IMR-90 (cell line): ENCODE measurements at regions not wholly inside any gene's neighbourhood (a gene's known extent, or its start where the extent isn't known, plus 50 kb on each side); places are given as distances from the start of the nearest gene placed in this dataset.

Experiments used
- ATAC-seq: fragments of 200-7000 bp; cut with Tn5 transposase; 2 replicates; pipeline ENCODE4 v1.9.1; 2020; ENCODE audit warnings: low read depth, mild to moderate bottlenecking, moderate library complexity
- BruUV-seq: library from RNA; stranded (reverse); fragments of 400-500 nt; replicated peaks from 2 replicates; lab custom pipeline; 2021; lab: Mats Ljungman, UMichigan
- CTCF ChIA-PET: fragments of 300-600 bp; formaldehyde crosslinking; extraction: SDS; loops from one replicate; lab custom pipeline; 2021; ENCODE audit warnings: antibody characterized with exemption; lab: Yijun Ruan, JAX
- POLR2A ChIA-PET: fragments of 300-600 bp; sonication (Branson Sonifier 250); formaldehyde crosslinking; loops from one replicate; lab custom pipeline; 2022; ENCODE audit warnings: antibody characterized with exemption; ENCODE audit not compliant: unreplicated experiment; lab: Charles Lee
- DNase-seq: peaks from one replicate; pipeline ENCODE4 v3.0.0; 2013
- H2AFZ ChIP-seq: replicated peaks from 2 replicates; pipeline ENCODE3; 2013; ENCODE audit warnings: low read length, mild to moderate bottlenecking; ENCODE audit not compliant: poor library complexity
- H2AK5ac ChIP-seq: 2 replicates; pipeline ENCODE4 v1.6.1; 2013; ENCODE audit warnings: low read depth, low read length, inconsistent platforms
- H2AK9ac ChIP-seq: replicated peaks from 2 replicates; pipeline ENCODE3; 2013; ENCODE audit warnings: mild to moderate bottlenecking, low read depth, low read length, moderate library complexity; ENCODE audit not compliant: poor library complexity
- H2BK120ac ChIP-seq: 2 replicates; pipeline ENCODE4 v1.6.1; 2013; ENCODE audit warnings: low read depth, low read length, inconsistent platforms
- H2BK15ac ChIP-seq: 3 replicates; pipeline ENCODE4 v1.6.1; 2013; ENCODE audit warnings: low read depth, low read length, inconsistent platforms
- H2BK20ac ChIP-seq: 2 replicates; pipeline ENCODE4 v1.6.1; 2013; ENCODE audit warnings: low read depth, mild to moderate bottlenecking, inconsistent platforms, low read length, moderate library complexity
- H2BK5ac ChIP-seq: 2 replicates; pipeline ENCODE4 v1.6.1; 2013; ENCODE audit warnings: mild to moderate bottlenecking, low read depth, low read length, inconsistent platforms; ENCODE audit not compliant: poor library complexity, severe bottlenecking
- H3K14ac ChIP-seq: replicated peaks from 2 replicates; pipeline ENCODE4 v1.6.1; 2013; ENCODE audit warnings: low read depth, low read length, inconsistent platforms
- H3K18ac ChIP-seq: 2 replicates; pipeline ENCODE4 v1.6.1; 2013; ENCODE audit warnings: low read depth, low read length, control low read depth
- H3K23ac ChIP-seq: 2 replicates; pipeline ENCODE4 v1.6.1; 2013; ENCODE audit warnings: low read depth, low read length, inconsistent platforms
- H3K27ac ChIP-seq: 2 replicates; pipeline ENCODE4 v1.5.1; 2013; ENCODE audit warnings: mild to moderate bottlenecking, control low read depth, low read length; ENCODE audit not compliant: insufficient read depth
- H3K27me3 ChIP-seq: 2 replicates; pipeline ENCODE4 v1.6.1; 2013; ENCODE audit warnings: low read length; ENCODE audit not compliant: control insufficient read depth, insufficient read depth
- H3K36me3 ChIP-seq: 2 replicates; pipeline ENCODE4 v1.6.1; 2013; ENCODE audit warnings: low read length, mixed read lengths; ENCODE audit not compliant: control insufficient read depth, insufficient read depth
- H3K4ac ChIP-seq: 2 replicates; pipeline ENCODE4 v1.6.1; 2013; ENCODE audit warnings: low read depth, low read length, inconsistent platforms
- H3K4me1 ChIP-seq: 2 replicates; pipeline ENCODE4 v1.6.1; 2013; ENCODE audit warnings: low read length, mixed read lengths; ENCODE audit not compliant: control insufficient read depth, insufficient read depth
- H3K4me2 ChIP-seq: 2 replicates; pipeline ENCODE4 v1.6.1; 2013; ENCODE audit warnings: low read depth, mild to moderate bottlenecking, control low read depth, low read length, moderate library complexity
- H3K4me3 ChIP-seq: 2 replicates; pipeline ENCODE4 v1.5.1; 2013; ENCODE audit warnings: low read depth, mild to moderate bottlenecking, control low read depth, low read length, moderate library complexity; ENCODE audit not compliant: insufficient read depth
- H3K56ac ChIP-seq: 2 replicates; pipeline ENCODE4 v1.6.1; 2013; ENCODE audit warnings: low read length, inconsistent platforms; ENCODE audit not compliant: insufficient read depth; ENCODE audit errors: extremely low read depth
- H3K79me1 ChIP-seq, 2 experiments: 2 replicates each; pipeline ENCODE4 v1.6.1; 2013; ENCODE audit warnings: low read length in 2 of 2, inconsistent platforms in 1 of 2, low read depth in 1 of 2
- H3K9ac ChIP-seq: 2 replicates; pipeline ENCODE4 v1.6.1; 2013; ENCODE audit warnings: low read depth, low read length, control low read depth
- H3K9me1 ChIP-seq: 2 replicates; pipeline ENCODE4 v1.6.1; 2013; ENCODE audit warnings: low read length, inconsistent platforms; ENCODE audit not compliant: insufficient read depth
- H3K9me3 ChIP-seq: 2 replicates; pipeline ENCODE4 v1.6.1; 2013; ENCODE audit warnings: low read length; ENCODE audit not compliant: control insufficient read depth, insufficient read depth
- H4K20me1 ChIP-seq: 2 replicates; pipeline ENCODE4 v1.6.1; 2013; ENCODE audit warnings: low read length, inconsistent platforms; ENCODE audit not compliant: insufficient read depth
- H4K5ac ChIP-seq: 2 replicates; pipeline ENCODE4 v1.6.1; 2013; ENCODE audit warnings: mild to moderate bottlenecking, low read depth, low read length, control low read depth
- H4K8ac ChIP-seq, 2 experiments: 2 replicates each; pipeline ENCODE4 v1.6.1; 2013; ENCODE audit warnings: low read depth in 2 of 2, low read length in 2 of 2, control low read depth in 1 of 2, inconsistent platforms in 1 of 2
- H4K91ac ChIP-seq: 2 replicates; pipeline ENCODE4 v1.6.1; 2013; ENCODE audit warnings: low read depth, low read length, inconsistent platforms; ENCODE audit not compliant: insufficient read depth
- CHD1 ChIP-seq: IDR thresholded peaks from 2 replicates; pipeline ENCODE4 v1.6.1; 2012; ENCODE audit warnings: low read depth, low read length, improper control_type of control experiment
- FOS ChIP-seq: fragments of 150-350 bp; IDR thresholded peaks from 2 replicates; pipeline ENCODE4 v1.6.1; 2016; ENCODE audit warnings: low read depth, low read length
- MAFK ChIP-seq: IDR thresholded peaks from 2 replicates; pipeline ENCODE4 v1.6.1; 2012; ENCODE audit warnings: low read depth, low read length, improper control_type of control experiment
- MAZ ChIP-seq: IDR thresholded peaks from 2 replicates; pipeline ENCODE4 v1.6.1; 2012; ENCODE audit warnings: low read depth, mild to moderate bottlenecking, low read length, improper control_type of control experiment, moderate library complexity, borderline replicate concordance
- NFE2L2 ChIP-seq: fragments of 150-350 bp; IDR thresholded peaks from 2 replicates; pipeline ENCODE4 v1.6.1; 2016; ENCODE audit warnings: low read depth, mild to moderate bottlenecking, low read length
- POLR2A ChIP-seq: IDR thresholded peaks from 2 replicates; pipeline ENCODE4 v1.6.1; 2012; ENCODE audit warnings: mild to moderate bottlenecking, low read depth, low read length
- RAD21 ChIP-seq: IDR thresholded peaks from 2 replicates; pipeline ENCODE4 v1.6.1; 2012; ENCODE audit warnings: low read length, improper control_type of control experiment
- RFX5 ChIP-seq: IDR thresholded peaks from 2 replicates; pipeline ENCODE4 v1.8.0; 2012; ENCODE audit warnings: low read depth, mild to moderate bottlenecking, low read length, moderate library complexity
- SMC3 ChIP-seq: fragments of 150-350 bp; IDR thresholded peaks from 2 replicates; pipeline ENCODE4 v1.6.1; 2016; ENCODE audit warnings: low read depth, mild to moderate bottlenecking, antibody characterized with exemption, low read length, moderate library complexity
- WGBS, 2 experiments: methylation state at CpG; one replicate each; pipeline versions ENCODE4 v1.1.5 to v1.1.7; 2013; ENCODE audit warnings: missing lambda C conversion rate in 2 of 2; ENCODE audit not compliant: insufficient read length in 1 of 2; ENCODE audit errors: extremely low coverage in 2 of 2; 5-methylcytosine and 5-hydroxymethylcytosine counted together
- dilution Hi-C: fragments of 300-500 bp; cut with HindIII; formaldehyde crosslinking; loops from one replicate; pipeline ENCODE4 v1.14.3; 2018; ENCODE audit warnings: low sequenced_read_pairs; ENCODE audit not compliant: unreplicated experiment
- in situ Hi-C: fragments of 300-500 bp; cut with MboI; formaldehyde crosslinking; loops from 3 replicates; pipeline ENCODE4 v1.14.3; 2019; ENCODE audit warnings: low sequenced_read_pairs, inconsistent platforms, mixed read lengths
- intact Hi-C: fragments of 100-400 bp; cut with micrococcal nuclease; formaldehyde crosslinking; loops from 2 replicates; pipeline ENCODE4 v1.10.0; 2022
- TF ChIP-seq, protein P1 (sequence below): conservative IDR thresholded peaks from 2 replicates; pipeline ENCODE4 v1.5.1; 2012; ENCODE audit warnings: mild to moderate bottlenecking, low read depth, low read length, improper control_type of control experiment
- TF ChIP-seq, protein P2 (sequence below): fragments of 150-350 bp; IDR thresholded peaks from 2 replicates; pipeline ENCODE4 v1.6.1; 2017; ENCODE audit warnings: mild to moderate bottlenecking, antibody characterized with exemption, low read length, low read depth

DNA sequence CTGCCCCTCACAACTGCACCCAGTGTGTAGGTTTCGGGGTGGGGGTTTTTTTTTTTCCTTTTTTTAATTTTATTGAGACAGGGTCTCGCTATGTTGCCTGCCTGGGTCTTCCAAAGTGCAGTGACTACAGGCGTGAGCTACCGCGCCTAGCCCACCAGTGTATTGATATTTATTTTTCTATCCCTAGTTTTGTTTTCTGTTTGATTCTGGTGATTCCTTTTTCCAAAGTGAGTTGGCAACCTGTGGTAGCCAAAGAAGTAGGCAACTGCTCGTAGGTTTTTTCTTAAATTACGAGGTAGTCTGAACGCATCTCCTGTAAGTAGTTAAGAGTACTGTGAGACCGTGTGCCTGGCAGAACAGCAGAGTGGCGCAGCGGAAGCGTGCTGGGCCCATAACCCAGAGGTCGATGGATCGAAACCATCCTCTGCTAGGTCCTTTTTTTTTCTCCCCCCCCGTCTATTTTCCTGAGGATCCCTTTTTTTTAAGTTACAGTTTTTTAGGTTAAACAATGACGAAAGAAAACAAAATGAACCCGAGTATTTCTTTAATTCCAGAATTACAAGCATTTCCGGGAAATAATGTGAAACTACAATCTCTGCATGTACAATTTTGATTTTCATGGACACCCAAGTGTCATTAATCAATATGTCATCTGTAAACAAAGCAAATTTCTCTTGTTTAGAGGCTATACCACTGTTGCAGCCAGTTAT is 78.7 kb upstream of the BTN3A2 start:
- H3K4ac ChIP-seq, result peak overlapping the region; percentile 70; the same call in 1 of the 2 replicates
- peaks cover 6 to 15% of the 10 kb centered on the region in 2 experiments for H3K79me1 ChIP-seq
- dilution Hi-C loops, result no loop called here
- peak overlapping the region; percentile 83 for H3K23ac ChIP-seq
- peak overlapping the region; percentile 76 for H3K9ac ChIP-seq
- H3K9me3 ChIP-seq, result no peaks in the 10 kb centered on the region
- H2BK120ac ChIP-seq, result peak overlapping the region; percentile 82; the same call in 1 of the 2 replicates
- H4K20me1 ChIP-seq, result no peaks in the 10 kb centered on the region
- H2AK5ac ChIP-seq, result no peak overlapping the region
- BruUV-seq, result no TSS peak
- H3K9me1 ChIP-seq, result no peaks in the 10 kb centered on the region; the same call in 1 of the 2 replicates
- H3K14ac ChIP-seq, result peak overlapping the region; percentile 70
- intact Hi-C loops, result no loop called here
- H3K4me3 ChIP-seq, result peak overlapping the region; percentile 59
- H3K27me3 ChIP-seq, result no peaks in the 10 kb centered on the region
- ChIA-PET POLR2A (interaction anchor here (0.6 kb wide), 2 partner anchors 31 to 35 kb away, joined by 3 to 6 read pairs; no protein-coding TSS in a partner anchor), CTCF (interaction anchor here (0.6 kb wide), 1 partner anchor 1580 kb away, joined by 9 read pairs; no protein-coding TSS in a partner anchor)
- no peak overlapping the region for H2BK15ac ChIP-seq
- H2AK9ac ChIP-seq, result no peak overlapping the region
- WGBS, 2 experiments, result no CpG with 5 or more reads among the region's 18 CpGs
- H3K18ac ChIP-seq, result no peak overlapping the region
- H2BK20ac ChIP-seq, result no peak overlapping the region
- in situ Hi-C loops, result loop anchor here (25.0 kb wide), 1 partner anchor 851 kb away; a partner anchor contains a TSS
- ATAC-seq (peak; percentile 18; the same call in 1 of the 2 replicates), DNase-seq (peak; percentile 68)
- peak overlapping the region; percentile 75 for H3K27ac ChIP-seq
- H3K36me3 ChIP-seq, result no peaks in the 10 kb centered on the region
- H2AFZ ChIP-seq, result peak overlapping the region; percentile 15
- H2BK5ac ChIP-seq, result peak overlapping the region; percentile 77
- TF ChIP-seq CHD1, result no peak
- TF ChIP-seq MAFK, result no peak
- TF ChIP-seq FOS, result peak; percentile 89
- no peak; the same call in 1 of the 2 replicates for TF ChIP-seq MAZ
- TF ChIP-seq POLR2A, result no peak
- TF ChIP-seq NFE2L2, result no peak
- no peak for TF ChIP-seq RAD21
- TF ChIP-seq SMC3, result 0 out of 2 replicates have a peak, but pooled peaks have one; percentile 6
- TF ChIP-seq, protein P1, sequence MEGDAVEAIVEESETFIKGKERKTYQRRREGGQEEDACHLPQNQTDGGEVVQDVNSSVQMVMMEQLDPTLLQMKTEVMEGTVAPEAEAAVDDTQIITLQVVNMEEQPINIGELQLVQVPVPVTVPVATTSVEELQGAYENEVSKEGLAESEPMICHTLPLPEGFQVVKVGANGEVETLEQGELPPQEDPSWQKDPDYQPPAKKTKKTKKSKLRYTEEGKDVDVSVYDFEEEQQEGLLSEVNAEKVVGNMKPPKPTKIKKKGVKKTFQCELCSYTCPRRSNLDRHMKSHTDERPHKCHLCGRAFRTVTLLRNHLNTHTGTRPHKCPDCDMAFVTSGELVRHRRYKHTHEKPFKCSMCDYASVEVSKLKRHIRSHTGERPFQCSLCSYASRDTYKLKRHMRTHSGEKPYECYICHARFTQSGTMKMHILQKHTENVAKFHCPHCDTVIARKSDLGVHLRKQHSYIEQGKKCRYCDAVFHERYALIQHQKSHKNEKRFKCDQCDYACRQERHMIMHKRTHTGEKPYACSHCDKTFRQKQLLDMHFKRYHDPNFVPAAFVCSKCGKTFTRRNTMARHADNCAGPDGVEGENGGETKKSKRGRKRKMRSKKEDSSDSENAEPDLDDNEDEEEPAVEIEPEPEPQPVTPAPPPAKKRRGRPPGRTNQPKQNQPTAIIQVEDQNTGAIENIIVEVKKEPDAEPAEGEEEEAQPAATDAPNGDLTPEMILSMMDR, result no peak
- TF ChIP-seq, protein P2, sequence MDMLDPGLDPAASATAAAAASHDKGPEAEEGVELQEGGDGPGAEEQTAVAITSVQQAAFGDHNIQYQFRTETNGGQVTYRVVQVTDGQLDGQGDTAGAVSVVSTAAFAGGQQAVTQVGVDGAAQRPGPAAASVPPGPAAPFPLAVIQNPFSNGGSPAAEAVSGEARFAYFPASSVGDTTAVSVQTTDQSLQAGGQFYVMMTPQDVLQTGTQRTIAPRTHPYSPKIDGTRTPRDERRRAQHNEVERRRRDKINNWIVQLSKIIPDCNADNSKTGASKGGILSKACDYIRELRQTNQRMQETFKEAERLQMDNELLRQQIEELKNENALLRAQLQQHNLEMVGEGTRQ, result 0 out of 2 replicates have a peak, but pooled peaks have one; percentile 16
- no peak for TF ChIP-seq RFX5
- peak overlapping the region; percentile 92 for H3K56ac ChIP-seq
- H4K8ac ChIP-seq, result peak overlapping the region; percentile 38 to 79
- no peak overlapping the region for H4K5ac ChIP-seq
- H3K4me2 ChIP-seq, result peak overlapping the region; percentile 82
- peak overlapping the region; percentile 49; the same call in 1 of the 2 replicates for H4K91ac ChIP-seq
- H3K4me1 ChIP-seq, result peaks cover 2% of the 10 kb centered on the region
